Tibial nerve (tissue), 4 donors: ENCODE measurements at regions not wholly inside any gene's neighbourhood (a gene's known extent, or its start where the extent isn't known, plus 50 kb on each side); places are given as distances from the start of the nearest gene placed in this dataset.
"Not testable (repeated sequence)": the region's sequence is repeated elsewhere in the genome, so short reads cannot be mapped to it uniquely, and the experiment has no call there.

Experiments used
- DNase-seq, 2 donors: peaks; one replicate each; pipeline ENCODE4 v3.0.0-alpha.2; 2019; ENCODE audit warnings: low spot score in 2 of 2
- H3K27ac ChIP-seq, 4 donors: fragments of 200-600 bp; sonication (generic) in 3 of 4; one replicate each; pipeline ENCODE4 v1.5.1; 2017 to 2019; ENCODE audit warnings: mild to moderate bottlenecking in 1 of 4
- H3K27me3 ChIP-seq, 2 donors: fragments of 200-600 bp; sonication (generic) in 1 of 2; one replicate each; pipeline versions ENCODE4 v1.5.1 to v1.6.0; 2017 to 2019
- H3K36me3 ChIP-seq, 3 donors: fragments of 200-600 bp; sonication (generic); one replicate each; pipeline ENCODE4 v1.5.1; 2018 to 2019
- H3K4me1 ChIP-seq, 4 donors: fragments of 200-600 bp; sonication (generic) in 3 of 4; one replicate each; pipeline ENCODE4 v1.5.1; 2017 to 2019
- H3K4me3 ChIP-seq, 4 donors: fragments of 200-600 bp; sonication (generic) in 3 of 4; one replicate each; pipeline ENCODE4 v1.5.1; 2017 to 2019; ENCODE audit warnings: mild to moderate bottlenecking in 1 of 4, moderate library complexity in 1 of 4
- H3K9me3 ChIP-seq, 4 donors: fragments of 200-600 bp; sonication (generic) in 3 of 4; one replicate each; pipeline ENCODE4 v1.5.1; 2017 to 2019
- EP300 ChIP-seq, 2 donors: sonication (generic); formaldehyde crosslinking; IDR thresholded peaks; one replicate each; pipeline ENCODE4 v1.6.1; 2017; ENCODE audit warnings: antibody characterized with exemption in 2 of 2, mild to moderate bottlenecking in 1 of 2
- POLR2A ChIP-seq, 2 donors: fragments of 450-650 bp; IDR thresholded peaks; one replicate each; pipeline ENCODE4 v1.6.1; 2017; ENCODE audit warnings: antibody characterized with exemption in 2 of 2, mild to moderate bottlenecking in 2 of 2, moderate library complexity in 2 of 2
- WGBS, 2 donors: methylation state at CpG; one replicate each; pipeline ENCODE4 v1.1.5; 2018; 5-methylcytosine and 5-hydroxymethylcytosine counted together
- TF ChIP-seq, protein P1 (sequence below), 5 experiments: fragments of 200-600 bp in 3 of 5; fragments of 450-650 bp in 2 of 5; sonication (generic) in 3 of 5; IDR thresholded peaks; one replicate each; pipeline ENCODE4 v1.5.1; 2016 to 2019; ENCODE audit warnings: antibody characterized with exemption in 5 of 5, mild to moderate bottlenecking in 3 of 5, moderate library complexity in 2 of 5

DNA sequence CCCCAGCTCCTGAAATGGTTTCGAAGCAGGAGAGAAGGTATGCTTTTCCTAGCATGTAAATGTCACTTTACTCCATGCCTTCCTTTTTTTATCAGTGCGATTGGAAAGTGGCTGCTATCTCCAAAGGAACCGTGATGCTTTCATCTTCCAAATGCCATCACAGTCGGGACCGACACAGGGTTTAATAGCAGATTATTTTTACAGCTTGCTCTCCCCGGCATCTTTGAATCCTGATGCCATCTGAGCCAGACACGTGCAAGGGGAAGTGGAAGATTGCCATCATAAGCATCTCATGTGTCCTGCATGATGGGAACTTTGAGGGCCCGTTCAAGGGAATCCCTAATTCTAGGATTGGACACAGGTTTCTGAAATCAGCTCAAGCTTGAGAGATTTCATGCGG lies 253.4 kb upstream of the KCNG1 start:
- no peak for DNase-seq
- Histone ChIP-seq H3K27ac (no peak overlapping the region), H3K9me3 (peaks cover 0 to 6% (median 0%) of the 10 kb centered on the region in 4 donors), H3K4me1 (peaks cover 0 to 11% (median 0%) of the 10 kb centered on the region in 4 donors), H3K36me3 (no peaks in the 10 kb centered on the region), H3K4me3 (no peak overlapping the region), H3K27me3 (no peaks in the 10 kb centered on the region)
- 52 to 55% methylated on average over 9 of the region's 9 CpGs for WGBS, 2 donors
- TF ChIP-seq, protein P1, sequence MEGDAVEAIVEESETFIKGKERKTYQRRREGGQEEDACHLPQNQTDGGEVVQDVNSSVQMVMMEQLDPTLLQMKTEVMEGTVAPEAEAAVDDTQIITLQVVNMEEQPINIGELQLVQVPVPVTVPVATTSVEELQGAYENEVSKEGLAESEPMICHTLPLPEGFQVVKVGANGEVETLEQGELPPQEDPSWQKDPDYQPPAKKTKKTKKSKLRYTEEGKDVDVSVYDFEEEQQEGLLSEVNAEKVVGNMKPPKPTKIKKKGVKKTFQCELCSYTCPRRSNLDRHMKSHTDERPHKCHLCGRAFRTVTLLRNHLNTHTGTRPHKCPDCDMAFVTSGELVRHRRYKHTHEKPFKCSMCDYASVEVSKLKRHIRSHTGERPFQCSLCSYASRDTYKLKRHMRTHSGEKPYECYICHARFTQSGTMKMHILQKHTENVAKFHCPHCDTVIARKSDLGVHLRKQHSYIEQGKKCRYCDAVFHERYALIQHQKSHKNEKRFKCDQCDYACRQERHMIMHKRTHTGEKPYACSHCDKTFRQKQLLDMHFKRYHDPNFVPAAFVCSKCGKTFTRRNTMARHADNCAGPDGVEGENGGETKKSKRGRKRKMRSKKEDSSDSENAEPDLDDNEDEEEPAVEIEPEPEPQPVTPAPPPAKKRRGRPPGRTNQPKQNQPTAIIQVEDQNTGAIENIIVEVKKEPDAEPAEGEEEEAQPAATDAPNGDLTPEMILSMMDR (IDR thresholded peaks at IDR 0.05): no peak
- TF ChIP-seq EP300 (IDR thresholded peaks at IDR 0.05): no peak
- no peak for TF ChIP-seq POLR2A (IDR thresholded peaks at IDR 0.05)

DNA sequence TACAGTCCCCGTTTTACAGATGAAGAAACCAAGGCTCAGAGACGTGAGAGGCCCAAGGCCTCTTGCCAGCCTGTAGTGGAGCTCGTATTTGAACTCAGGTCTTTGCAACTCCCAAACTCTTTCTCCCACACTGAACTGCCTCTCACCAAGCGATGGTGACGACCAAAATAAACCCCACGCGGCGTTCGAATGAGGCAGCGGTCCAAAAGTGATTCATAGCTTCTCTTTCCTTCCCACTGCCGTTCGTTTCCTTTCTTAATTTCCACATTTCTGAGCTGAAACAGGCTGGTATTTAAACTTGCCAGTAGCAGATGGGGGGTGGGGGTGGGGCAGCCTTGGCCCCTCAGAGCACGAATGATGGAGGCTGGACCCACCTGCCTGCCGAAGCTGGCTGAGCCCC lies 252.9 kb upstream of the KCNG1 start:
- DNase-seq: no peak
- WGBS, 2 donors: 31 to 39% methylated on average over 14 of the region's 14 CpGs
- no peak overlapping the region for H3K4me3 ChIP-seq
- no peak overlapping the region for H3K27ac ChIP-seq
- H3K4me1 ChIP-seq: peaks cover 0 to 11% (median 0%) of the 10 kb centered on the region in 4 donors
- TF ChIP-seq POLR2A (IDR thresholded peaks at IDR 0.05): no peak
- TF ChIP-seq, protein P1 (IDR thresholded peaks at IDR 0.05): no peak
- no peak for TF ChIP-seq EP300 (IDR thresholded peaks at IDR 0.05)
- no peaks in the 10 kb centered on the region for H3K27me3 ChIP-seq
- H3K9me3 ChIP-seq: peaks cover 0 to 10% (median 0%) of the 10 kb centered on the region in 4 donors
- no peaks in the 10 kb centered on the region for H3K36me3 ChIP-seq

DNA sequence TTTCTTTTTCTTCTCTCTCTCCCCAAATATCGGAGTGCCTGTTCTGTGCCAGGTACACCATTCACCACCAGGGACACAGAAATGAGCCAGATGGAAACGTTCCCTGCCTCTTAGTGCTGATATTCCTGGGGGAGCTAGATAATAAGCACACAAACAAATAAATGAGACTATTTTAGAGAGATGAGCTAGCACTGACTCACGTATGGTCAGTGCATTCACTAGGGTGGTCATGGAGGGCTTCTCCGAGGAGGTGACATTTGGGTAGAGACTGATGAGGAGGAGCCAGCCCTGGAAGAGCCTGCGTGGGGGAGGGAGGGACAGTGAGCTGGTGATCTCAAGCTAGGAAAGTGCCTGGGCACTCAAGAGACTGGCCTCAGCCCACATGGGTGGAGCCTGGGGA lies 252.3 kb upstream of the KCNG1 start:
- 63 to 66% methylated on average over 5 of the region's 5 CpGs for WGBS, 2 donors
- H3K36me3 ChIP-seq: no peaks in the 10 kb centered on the region
- TF ChIP-seq, protein P1 (IDR thresholded peaks at IDR 0.05): no peak
- TF ChIP-seq POLR2A (IDR thresholded peaks at IDR 0.05) (no peak), EP300 (IDR thresholded peaks at IDR 0.05) (no peak)
- peaks cover 0 to 11% (median 0%) of the 10 kb centered on the region in 4 donors for H3K4me1 ChIP-seq
- DNase-seq: no peak
- no peaks in the 10 kb centered on the region for H3K27me3 ChIP-seq
- H3K9me3 ChIP-seq: peaks cover 0 to 17% (median 0%) of the 10 kb centered on the region in 4 donors
- no peak overlapping the region for H3K27ac ChIP-seq
- H3K4me3 ChIP-seq: no peak overlapping the region

DNA sequence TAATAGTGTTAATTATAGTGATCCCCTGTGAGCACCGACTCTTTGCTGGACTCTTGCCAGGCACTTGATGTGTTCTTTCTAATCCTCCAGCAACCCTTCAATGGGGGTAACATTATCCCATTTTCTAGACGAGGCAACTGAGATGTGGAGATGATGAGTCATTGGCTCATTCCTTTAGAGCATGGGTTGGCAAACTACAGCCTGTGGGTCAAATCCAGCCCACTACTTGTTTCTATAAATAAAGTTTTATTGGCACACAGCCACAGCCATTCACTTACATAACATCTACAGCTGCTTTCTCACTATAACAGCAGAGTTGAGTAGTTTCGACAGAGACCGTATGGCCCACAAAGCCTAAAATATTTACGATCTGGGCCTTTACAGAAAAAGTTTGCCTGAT lies 249.5 kb upstream of the KCNG1 start:
- no peak for DNase-seq
- Histone ChIP-seq H3K27me3 (no peaks in the 10 kb centered on the region), H3K4me1 (peaks cover 0 to 11% (median 0%) of the 10 kb centered on the region in 4 donors), H3K4me3 (no peak overlapping the region), H3K36me3 (no peaks in the 10 kb centered on the region), H3K9me3 (peaks cover 0 to 13% (median 0%) of the 10 kb centered on the region in 4 donors), H3K27ac (peak overlapping the region in 1 of 4 donors; percentile 11)
- WGBS, 2 donors: 46 to 51% methylated on average over 5 of the region's 5 CpGs
- no peak for TF ChIP-seq POLR2A (IDR thresholded peaks at IDR 0.05)
- no peak for TF ChIP-seq EP300 (IDR thresholded peaks at IDR 0.05)
- TF ChIP-seq, protein P1 (IDR thresholded peaks at IDR 0.05): no peak

DNA sequence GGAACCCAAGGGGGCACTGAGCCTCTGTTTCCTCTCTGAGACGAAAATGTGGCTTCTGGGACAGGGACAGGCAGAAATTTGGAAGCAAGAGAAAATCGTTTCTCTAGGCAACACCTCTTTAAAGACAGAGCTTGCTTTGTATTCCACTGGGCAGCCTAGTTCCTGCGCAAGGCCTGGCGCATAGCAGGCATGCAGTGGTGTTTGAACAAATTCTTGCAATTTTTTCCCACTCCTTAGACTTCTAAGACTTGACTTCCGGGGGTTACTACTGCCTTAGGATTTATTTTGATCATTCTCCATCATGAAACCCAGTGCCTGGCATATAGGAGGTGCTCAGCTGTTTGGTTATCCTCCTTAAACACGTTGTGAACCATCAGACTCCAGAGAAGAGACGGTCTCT lies 249.0 kb upstream of the KCNG1 start:
- no peaks in the 10 kb centered on the region for H3K27me3 ChIP-seq
- no peak overlapping the region for H3K4me3 ChIP-seq
- TF ChIP-seq EP300 (IDR thresholded peaks at IDR 0.05): no peak
- TF ChIP-seq, protein P1 (IDR thresholded peaks at IDR 0.05): no peak
- no peak for TF ChIP-seq POLR2A (IDR thresholded peaks at IDR 0.05)
- peaks cover 0 to 13% (median 0%) of the 10 kb centered on the region in 4 donors for H3K9me3 ChIP-seq
- H3K36me3 ChIP-seq: no peaks in the 10 kb centered on the region
- DNase-seq: no peak
- H3K27ac ChIP-seq: peak overlapping the region in 1 of 4 donors; percentile 22
- peaks cover 0 to 11% (median 0%) of the 10 kb centered on the region in 4 donors for H3K4me1 ChIP-seq
- 57 to 62% methylated on average over 7 of the region's 7 CpGs for WGBS, 2 donors

DNA sequence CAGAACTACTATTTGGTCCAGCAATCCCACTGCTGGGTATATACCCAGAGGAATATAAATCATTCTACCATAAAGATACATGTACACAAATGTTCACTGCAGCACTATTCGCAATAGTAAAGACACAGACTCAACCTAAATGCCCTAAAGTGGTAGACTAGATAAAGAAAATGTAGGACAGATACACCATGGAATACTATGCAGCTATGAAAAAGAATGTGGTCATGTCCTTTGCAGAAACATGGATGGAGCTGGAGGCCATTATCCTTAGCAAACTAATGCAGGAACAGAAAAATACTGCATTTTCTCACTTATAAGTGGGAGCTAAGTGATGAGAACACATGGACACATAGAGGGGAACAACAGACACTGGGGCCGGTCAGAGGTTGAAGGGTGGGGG lies 248.4 kb upstream of the KCNG1 start:
- H3K4me1 ChIP-seq, H3K36me3 ChIP-seq, DNase-seq, H3K4me3 ChIP-seq, H3K27me3 ChIP-seq, H3K27ac ChIP-seq: not testable (repeated sequence)
- peaks cover 0 to 13% (median 0%) of the 10 kb centered on the region in 4 donors for H3K9me3 ChIP-seq
- 94 to 95% methylated on average over 2 of the region's 2 CpGs for WGBS, 2 donors
